ENCODE measurements at regions not wholly inside any gene's neighbourhood (a gene's known extent, or its start where the extent isn't known, plus 50 kb on each side); places are given as distances from the start of the nearest gene placed in this dataset.
"Not testable (repeated sequence)": the region's sequence is repeated elsewhere in the genome, so short reads cannot be mapped to it uniquely, and the experiment has no call there.

- DNase-seq: no peak
Observed at GRCh38 chr4:38529189-38530115, 134.5 kb upstream of the KLF3 start.

- DNase-seq: no peak
Observed at GRCh38 chr4:38530486-38530885, 133.5 kb upstream of the KLF3 start.

GRCh38 chr4:38531141-38531727 is 132.8 kb upstream of the KLF3 start:
- no peak for DNase-seq

- no peak for DNase-seq
Observed at GRCh38 chr4:38532908-38533499, 131.0 kb upstream of the KLF3 start.

GRCh38 chr4:38534344-38535045 is 129.5 kb upstream of the KLF3 start:
- no peak for DNase-seq

GRCh38 chr4:38535071-38535470 is 128.9 kb upstream of the KLF3 start:
- DNase-seq: not testable (repeated sequence)

- no peak for DNase-seq
Observed at GRCh38 chr4:38535717-38536116, 128.3 kb upstream of the KLF3 start.

- no peak for DNase-seq
Observed at GRCh38 chr4:38536716-38537115, 127.3 kb upstream of the KLF3 start.

GRCh38 chr4:38537666-38538065 is 126.3 kb upstream of the KLF3 start:
- DNase-seq: no peak

GRCh38 chr4:38538517-38538916 is 125.5 kb upstream of the KLF3 start:
- DNase-seq: no peak

- no peak for DNase-seq
Observed at GRCh38 chr4:38539501-38539900, 124.5 kb upstream of the KLF3 start.

- DNase-seq: no peak
Observed at GRCh38 chr4:38547052-38547451, 116.9 kb upstream of the KLF3 start.

- no peak for DNase-seq
Observed at GRCh38 chr4:38548256-38548655, 115.7 kb upstream of the KLF3 start.

GRCh38 chr4:38559374-38559773 is 104.6 kb upstream of the KLF3 start:
- no peak for DNase-seq

- DNase-seq: no peak
Observed at GRCh38 chr4:38560340-38560739, 103.7 kb upstream of the KLF3 start.

- DNase-seq: no peak
Observed at GRCh38 chr4:38560768-38561558, 103.0 kb upstream of the KLF3 start.

- no peak for DNase-seq
Observed at GRCh38 chr4:38562751-38563198, 101.2 kb upstream of the KLF3 start.

GRCh38 chr4:38563707-38564495 is 100.1 kb upstream of the KLF3 start:
- DNase-seq: no peak

- DNase-seq: no peak
Observed at GRCh38 chr4:38565271-38566199, 98.5 kb upstream of the KLF3 start.

GRCh38 chr4:38566806-38567398 is 97.1 kb upstream of the KLF3 start:
- no peak for DNase-seq
